Lower lobe of right lung (tissue), 2 donors: ENCODE measurements at regions not wholly inside any gene's neighbourhood (a gene's known extent, or its start where the extent isn't known, plus 50 kb on each side); places are given as distances from the start of the nearest gene placed in this dataset.

Experiments used
- ATAC-seq, 2 donors: fragments of 200-7000 bp; cut with Tn5 transposase; one replicate each; pipeline ENCODE4 v1.9.1; 2020 to 2022; ENCODE audit warnings: mild to moderate bottlenecking in 2 of 2, moderate library complexity in 2 of 2
- DNase-seq: peaks from one replicate; pipeline ENCODE4 v3.0.0-alpha.2; 2020
- H3K27ac ChIP-seq: fragments of 200-600 bp; one replicate; pipeline ENCODE4 v1.8.0; 2022
- H3K27me3 ChIP-seq: fragments of 200-600 bp; one replicate; pipeline ENCODE4 v1.8.0; 2022; ENCODE audit warnings: low read depth
- H3K36me3 ChIP-seq: fragments of 200-600 bp; one replicate; pipeline ENCODE4 v1.8.0; 2022; ENCODE audit warnings: mild to moderate bottlenecking
- H3K4me1 ChIP-seq: fragments of 200-600 bp; one replicate; pipeline ENCODE4 v1.8.0; 2022
- H3K4me3 ChIP-seq: fragments of 200-600 bp; one replicate; pipeline ENCODE4 v1.8.0; 2022; ENCODE audit warnings: mild to moderate bottlenecking
- H3K9me3 ChIP-seq: fragments of 200-600 bp; one replicate; pipeline ENCODE4 v1.8.0; 2022
- CTCF ChIP-seq: fragments of 200-600 bp; IDR thresholded peaks from one replicate; pipeline ENCODE4 v1.8.0; 2022; ENCODE audit warnings: antibody characterized with exemption, mild to moderate bottlenecking
- intact Hi-C: fragments of 100-400 bp; cut with DNase I; formaldehyde crosslinking; loops from one replicate; pipeline ENCODE4 v1.11.0; 2022
- donor health status: DM: no; HTN: yes; CAD: no; lungs with severe emphysema.

- Histone ChIP-seq H3K4me3 (no peak overlapping the region), H3K27ac (no peak overlapping the region), H3K27me3 (peaks cover 8% of the 10 kb centered on the region), H3K4me1 (no peaks in the 10 kb centered on the region), H3K36me3 (no peaks in the 10 kb centered on the region), H3K9me3 (no peaks in the 10 kb centered on the region)
- no peak for ATAC-seq
- no peak for DNase-seq
- no peak for TF ChIP-seq CTCF
- intact Hi-C loops, result no loop called here
Observed at GRCh38 chr15:98446083-98446482, 202.3 kb upstream of the IGF1R start.

GRCh38 chr15:98447069-98447468, 201.3 kb upstream of the IGF1R start:
- intact Hi-C loops, result no loop called here
- no peaks in the 10 kb centered on the region for H3K4me1 ChIP-seq

GRCh38 chr15:98451236-98451635, 197.1 kb upstream of the IGF1R start:
- no peak for ATAC-seq
- H3K9me3 ChIP-seq, result no peaks in the 10 kb centered on the region
- no peaks in the 10 kb centered on the region for H3K36me3 ChIP-seq
- intact Hi-C loops, result no loop called here
- H3K27me3 ChIP-seq, result no peaks in the 10 kb centered on the region
- no peak for DNase-seq
- no peaks in the 10 kb centered on the region for H3K4me1 ChIP-seq
- no peak overlapping the region for H3K27ac ChIP-seq
- no peak for TF ChIP-seq CTCF
- H3K4me3 ChIP-seq, result no peak overlapping the region

More at GRCh38 chr15:98447069-98447468, 201.3 kb upstream of the IGF1R start:
- H3K9me3 ChIP-seq, result no peaks in the 10 kb centered on the region
- no peak for DNase-seq
- H3K36me3 ChIP-seq, result no peaks in the 10 kb centered on the region
- no peak for TF ChIP-seq CTCF
- H3K27ac ChIP-seq, result no peak overlapping the region
- no peak overlapping the region for H3K4me3 ChIP-seq
- peaks cover 8% of the 10 kb centered on the region for H3K27me3 ChIP-seq
- no peak for ATAC-seq

- Histone ChIP-seq H3K27ac (no peak overlapping the region), H3K4me1 (no peaks in the 10 kb centered on the region), H3K27me3 (no peaks in the 10 kb centered on the region), H3K4me3 (no peak overlapping the region), H3K36me3 (no peaks in the 10 kb centered on the region), H3K9me3 (no peaks in the 10 kb centered on the region)
- DNase-seq, result no peak
- intact Hi-C loops, result no loop called here
- no peak for TF ChIP-seq CTCF
- no peak for ATAC-seq
Observed at GRCh38 chr15:98452238-98452637, 196.1 kb upstream of the IGF1R start.

- ATAC-seq, result no peak
- intact Hi-C loops, result no loop called here
Observed at GRCh38 chr15:98455904-98456303, 192.4 kb upstream of the IGF1R start.

More at GRCh38 chr15:98455904-98456303, 192.4 kb upstream of the IGF1R start:
- Histone ChIP-seq H3K4me1 (no peaks in the 10 kb centered on the region), H3K27me3 (no peaks in the 10 kb centered on the region), H3K27ac (no peak overlapping the region), H3K36me3 (no peaks in the 10 kb centered on the region), H3K9me3 (no peaks in the 10 kb centered on the region), H3K4me3 (no peak overlapping the region)
- DNase-seq, result no peak
- no peak for TF ChIP-seq CTCF
